ENCODE measurements at regions not wholly inside any gene's neighbourhood (a gene's known extent, or its start where the extent isn't known, plus 50 kb on each side); places are given as distances from the start of the nearest gene placed in this dataset.
A peak's percentile ranks its signal among the peaks of the same experiment; 100 is the strongest.

DNA sequence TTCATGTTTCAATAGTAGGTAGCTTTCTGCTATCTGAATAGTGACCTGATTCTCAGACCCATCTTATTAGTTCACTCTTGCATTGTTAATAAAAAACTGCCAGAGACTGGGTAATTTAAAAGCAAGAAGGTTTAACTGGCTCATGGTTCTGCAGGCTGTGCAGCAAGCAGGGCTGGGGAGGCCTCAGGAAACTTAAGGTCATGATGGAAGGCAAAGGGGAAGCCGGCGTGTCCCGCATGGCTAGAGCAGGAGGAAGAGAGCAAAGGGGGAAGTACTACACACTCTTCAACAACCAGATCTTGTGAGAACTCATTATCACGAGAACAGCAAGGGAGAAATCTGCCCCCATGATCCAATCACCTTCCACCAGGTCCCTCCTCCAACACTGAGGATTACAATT is 185.2 kb upstream of the PITRM1 start:
- H3K27ac ChIP-seq, result no peak overlapping the region
- no peak overlapping the region for H3K4me3 ChIP-seq
- no peaks in the 10 kb centered on the region for H3K4me1 ChIP-seq
- intact Hi-C loops (cut with DNase I), result no loop called here
- ATAC-seq, result peak in 1 of 4 donors; percentile 32
- no peak for TF ChIP-seq CTCF (IDR thresholded peaks at IDR 0.05)
- no peaks in the 10 kb centered on the region for H3K9me3 ChIP-seq
- no peaks in the 10 kb centered on the region for H3K27me3 ChIP-seq
- no peak for DNase-seq
- WGBS (ENCODE audit: insufficient coverage, low coverage, low lambda C conversion rate, missing lambda C conversion rate), result 55% methylated on average over 2 of the region's 4 CpGs
- no peaks in the 10 kb centered on the region for H3K36me3 ChIP-seq

- intact Hi-C loops (cut with DNase I), result no loop called here
- no peak for DNase-seq
- H3K4me3 ChIP-seq, result no peak overlapping the region
- TF ChIP-seq POLR2A (IDR thresholded peaks at IDR 0.05) (no peak), CTCF (IDR thresholded peaks at IDR 0.05) (no peak)
- no peaks in the 10 kb centered on the region for H3K4me1 ChIP-seq
- ATAC-seq, result no peak
- no peaks in the 10 kb centered on the region for H3K9me3 ChIP-seq
- no peaks in the 10 kb centered on the region for H3K36me3 ChIP-seq
- H3K27me3 ChIP-seq, result no peaks in the 10 kb centered on the region
- WGBS (ENCODE audit: insufficient coverage, low coverage, low lambda C conversion rate, missing lambda C conversion rate), result 79% methylated on average over 8 of the region's 9 CpGs
- no peak overlapping the region for H3K27ac ChIP-seq
Measured at GRCh38 chr10:3355536-3355935, 183.0 kb upstream of the PITRM1 start.

DNA sequence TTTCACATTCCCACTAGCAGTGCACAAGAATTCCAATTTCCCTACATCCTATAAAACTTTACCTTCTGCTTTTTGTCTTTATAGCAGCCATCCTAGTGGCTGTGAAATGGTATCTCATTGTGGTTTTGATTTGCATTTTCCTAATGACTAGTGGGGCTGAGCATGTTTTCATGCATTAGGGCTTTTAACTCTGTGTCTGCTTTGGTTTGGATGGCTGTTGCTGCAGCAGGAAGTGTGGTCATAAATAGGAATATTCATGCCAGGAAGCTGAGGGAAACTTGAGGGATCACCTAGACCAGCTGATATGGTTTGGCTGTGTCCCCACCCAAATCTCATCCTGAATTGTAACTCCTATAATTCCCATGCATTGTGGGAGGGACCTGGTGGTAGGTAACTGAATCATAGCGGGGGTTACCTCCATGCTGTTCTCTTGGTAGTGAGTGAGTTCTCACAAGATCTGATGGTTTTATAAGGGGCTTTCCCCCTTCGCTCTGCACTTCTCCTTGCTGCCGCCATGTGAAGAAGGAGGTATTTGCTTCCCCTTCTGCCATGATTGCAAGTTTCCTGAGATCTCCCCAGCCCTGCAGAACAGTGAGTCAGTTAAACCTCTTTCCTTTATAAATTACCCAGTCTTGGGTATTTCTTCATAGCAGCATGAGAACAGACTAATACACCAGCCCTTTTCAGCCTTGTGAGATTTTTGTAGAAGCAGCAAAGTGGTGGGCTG is 181.8 kb upstream of the PITRM1 start:
- TF ChIP-seq CTCF (IDR thresholded peaks at IDR 0.05), result no peak
- H3K27ac ChIP-seq, result no peak overlapping the region
- no peaks in the 10 kb centered on the region for H3K4me1 ChIP-seq
- H3K27me3 ChIP-seq, result no peaks in the 10 kb centered on the region
- no peaks in the 10 kb centered on the region for H3K9me3 ChIP-seq
- ATAC-seq, result no peak
- no peak for DNase-seq
- H3K4me3 ChIP-seq, result no peak overlapping the region
- intact Hi-C loops (cut with DNase I), result no loop called here
- no peaks in the 10 kb centered on the region for H3K36me3 ChIP-seq
- 65% methylated on average over 3 of the region's 3 CpGs for WGBS (ENCODE audit: insufficient coverage, low coverage, low lambda C conversion rate, missing lambda C conversion rate)

DNA sequence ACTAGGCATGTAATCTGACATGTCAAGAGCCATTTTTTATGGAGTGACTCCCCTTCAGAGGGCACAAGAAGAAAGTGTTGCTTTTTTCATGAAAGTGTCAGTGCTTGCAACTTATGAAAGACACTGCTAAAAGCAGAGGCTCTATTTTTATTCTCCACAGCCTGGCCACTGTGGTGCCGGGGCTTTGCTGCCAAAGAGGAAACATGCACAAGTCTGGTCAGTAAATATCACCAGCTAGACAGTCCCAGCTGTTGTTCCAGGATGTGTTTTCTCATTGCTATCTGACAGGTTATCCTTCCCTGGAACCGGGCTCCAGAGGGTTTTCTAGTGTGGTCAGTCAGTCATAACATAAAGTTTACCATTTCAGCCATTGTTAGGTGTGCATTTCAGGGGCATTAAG is 180.7 kb upstream of the PITRM1 start:
- 31% methylated on average over 2 of the region's 2 CpGs for WGBS (ENCODE audit: insufficient coverage, low coverage, low lambda C conversion rate, missing lambda C conversion rate)
- intact Hi-C loops (cut with DNase I), result no loop called here
- DNase-seq (no peak), ATAC-seq (peak in 3 of 4 donors; percentile 32 to 75 (median 67))
- Histone ChIP-seq H3K36me3 (no peaks in the 10 kb centered on the region), H3K4me1 (no peaks in the 10 kb centered on the region), H3K9me3 (no peaks in the 10 kb centered on the region), H3K27me3 (no peaks in the 10 kb centered on the region), H3K27ac (no peak overlapping the region), H3K4me3 (no peak overlapping the region)
- TF ChIP-seq POLR2A (IDR thresholded peaks at IDR 0.05) (no peak), CTCF (IDR thresholded peaks at IDR 0.05) (no peak)

Data from right lobe of liver (tissue), 6 donors.